HCT116 (cell line): ENCODE measurements at regions not wholly inside any gene's neighbourhood (a gene's known extent, or its start where the extent isn't known, plus 50 kb on each side); places are given as distances from the start of the nearest gene placed in this dataset.

Experiments used
- ATAC-seq: fragments of 200-7000 bp; cut with Tn5 transposase; 2 replicates; pipeline ENCODE4 v1.9.1; 2020; ENCODE audit warnings: mild to moderate bottlenecking, moderate library complexity
- BruUV-seq: library from RNA; stranded (reverse); fragments of 400-500 nt; replicated peaks from 2 replicates; lab custom pipeline; 2021; lab: Mats Ljungman, UMichigan
- CTCF ChIA-PET: fragments of 300-600 bp; sonication (Branson Sonifier 250); formaldehyde crosslinking; loops from one replicate; lab custom pipeline; 2021; ENCODE audit warnings: antibody characterized with exemption; lab: Charles Lee
- POLR2A ChIA-PET: fragments of 300-600, 350-600 bp; sonication (Branson Sonifier 250); formaldehyde crosslinking; loops from one replicate; lab custom pipeline; 2021; ENCODE audit warnings: antibody characterized with exemption; lab: Charles Lee
- RAD21 ChIA-PET, 2 experiments: fragments of 300-600 bp; sonication (Branson Sonifier 250); formaldehyde crosslinking; loops; one replicate each; lab custom pipeline; 2023; ENCODE audit warnings: low total read pairs in 2 of 2; ENCODE audit not compliant: uncharacterized antibody in 2 of 2, unreplicated experiment in 2 of 2, low non-redundant PET in 1 of 2; lab: Charles Lee
- DNase-seq: peaks from one replicate; pipeline ENCODE4 v3.0.0-alpha.2; 2010; ENCODE audit warnings: low read depth, low spot score
- H2AFZ ChIP-seq: fragments of 200-600 bp; shearing (Covaris generic), sonication (generic); 2 replicates; pipeline ENCODE4 v1.6.1; 2017; ENCODE audit warnings: low read depth, mixed run types, mixed read lengths, antibody characterized with exemption, low read length; ENCODE audit not compliant: poor library complexity, severe bottlenecking
- H3K27ac ChIP-seq: 2 replicates; pipeline ENCODE4 v1.5.1; 2012; ENCODE audit warnings: low read depth, low read length
- H3K27me3 ChIP-seq: fragments of 200-600 bp; sonication (generic); 2 replicates; pipeline ENCODE4 v1.6.1; 2016; ENCODE audit warnings: mixed run types, low read length, mixed read lengths; ENCODE audit not compliant: insufficient read depth
- H3K36me3 ChIP-seq, 2 experiments: fragments of 200-500 bp in 1 of 2; fragments of 200-600 bp in 1 of 2; sonication (Bioruptor generic) in 1 of 2; sonication (generic) in 1 of 2; 2 replicates each; pipeline versions ENCODE4 v1.5.1 to v1.6.1; 2014 to 2016; ENCODE audit warnings: low read length in 2 of 2, inconsistent platforms in 1 of 2, mixed read lengths in 1 of 2, mixed run types in 1 of 2; ENCODE audit not compliant: insufficient read depth in 2 of 2, control insufficient read depth in 1 of 2
- H3K4me1 ChIP-seq, 2 experiments: fragments of 200-600 bp in 1 of 2; sonication (generic) in 1 of 2; 2 replicates each; pipeline versions ENCODE4 v1.5.1 to v1.6.1; 2012 to 2017; ENCODE audit warnings: low read length in 2 of 2, inconsistent platforms in 1 of 2, mild to moderate bottlenecking in 1 of 2, mixed read lengths in 1 of 2, mixed run types in 1 of 2, moderate library complexity in 1 of 2; ENCODE audit not compliant: insufficient read depth in 2 of 2, control insufficient read depth in 1 of 2
- H3K4me2 ChIP-seq: fragments of 200-600 bp; sonication (generic); 2 replicates; pipeline ENCODE4 v1.6.1; 2017; ENCODE audit warnings: mixed run types, low read length, mixed read lengths
- H3K4me3 ChIP-seq, 2 experiments: fragments of 200-600 bp in 1 of 2; sonication (generic) in 1 of 2; replicated peaks in 1 of 2; 2 replicates each; pipeline ENCODE4 v1.5.1; 2011 to 2016; ENCODE audit warnings: low read length in 2 of 2, control low read depth in 1 of 2, low read depth in 1 of 2, mild to moderate bottlenecking in 1 of 2, mixed read lengths in 1 of 2, mixed run types in 1 of 2
- H3K79me2 ChIP-seq: fragments of 200-600 bp; sonication (generic); 2 replicates; pipeline ENCODE4 v1.6.1; 2017; ENCODE audit warnings: mild to moderate bottlenecking, mixed run types, low read length, moderate library complexity, mixed read lengths; ENCODE audit not compliant: insufficient read depth
- H3K9ac ChIP-seq: fragments of 200-600 bp; sonication (generic); 2 replicates; pipeline ENCODE4 v1.6.1; 2016; ENCODE audit warnings: low read length, mixed read lengths
- H3K9me2 ChIP-seq: fragments of 200-600 bp; sonication (generic), shearing (Covaris generic); 2 replicates; pipeline ENCODE4 v1.6.1; 2017; ENCODE audit warnings: mixed run types, mild to moderate bottlenecking, moderate library complexity; ENCODE audit not compliant: insufficient read depth
- H3K9me3 ChIP-seq, 2 experiments: fragments of 200-500 bp in 1 of 2; fragments of 200-600 bp in 1 of 2; sonication (Bioruptor generic) in 1 of 2; sonication (generic) in 1 of 2; 2 replicates each; pipeline ENCODE4 v1.6.1; 2014 to 2017; ENCODE audit warnings: low read length in 2 of 2, mixed read lengths in 2 of 2, inconsistent platforms in 1 of 2, low read depth in 1 of 2, mild to moderate bottlenecking in 1 of 2, mixed run types in 1 of 2, moderate library complexity in 1 of 2; ENCODE audit not compliant: control insufficient read depth in 1 of 2, insufficient read depth in 1 of 2
- H4K20me1 ChIP-seq: fragments of 200-600 bp; sonication (generic), shearing (Covaris generic); 2 replicates; pipeline ENCODE4 v1.6.1; 2017; ENCODE audit warnings: mixed run types, mild to moderate bottlenecking, moderate library complexity; ENCODE audit not compliant: insufficient read depth
- CBX3 ChIP-seq: IDR thresholded peaks from 2 replicates; pipeline ENCODE4 v1.6.1; 2012; ENCODE audit warnings: low read depth
- CEBPB ChIP-seq: IDR thresholded peaks from 2 replicates; pipeline ENCODE4 v1.6.1; 2012; ENCODE audit warnings: low read depth
- CTCF ChIP-seq, 3 experiments: fragments of 200-600 bp in 1 of 3; sonication (generic) in 1 of 3; IDR thresholded peaks in 2 of 3; conservative IDR thresholded peaks in 1 of 3; 2 replicates each; pipeline ENCODE4 v1.5.1; 2012 to 2017; ENCODE audit warnings: low read depth in 2 of 3, low read length in 2 of 3, antibody characterized with exemption in 1 of 3, borderline replicate concordance in 1 of 3, control low read depth in 1 of 3, mild to moderate bottlenecking in 1 of 3, mixed read lengths in 1 of 3, mixed run types in 1 of 3, moderate library complexity in 1 of 3; ENCODE audit not compliant: insufficient read depth in 1 of 3
- EGR1 ChIP-seq: IDR thresholded peaks from 2 replicates; pipeline ENCODE4 v1.6.1; 2012; ENCODE audit warnings: low read depth
- ELF1 ChIP-seq: IDR thresholded peaks from 2 replicates; pipeline ENCODE4 v1.6.1; 2012; ENCODE audit warnings: low read depth, borderline replicate concordance
- FOSL1 ChIP-seq: IDR thresholded peaks from 2 replicates; pipeline ENCODE4 v1.6.1; 2012; ENCODE audit warnings: low read depth
- JUND ChIP-seq: IDR thresholded peaks from 2 replicates; pipeline ENCODE4 v1.6.1; 2012
- POLR2A ChIP-seq: IDR thresholded peaks from 2 replicates; pipeline ENCODE4 v1.7.0; 2011; ENCODE audit warnings: borderline replicate concordance; ENCODE audit not compliant: insufficient read depth, insufficient read length; ENCODE audit errors: extremely low read depth
- POLR2AphosphoS5 ChIP-seq: IDR thresholded peaks from 2 replicates; pipeline ENCODE4 v1.6.1; 2011; ENCODE audit warnings: mild to moderate bottlenecking, low read depth, low read length, moderate library complexity
- RAD21 ChIP-seq: IDR thresholded peaks from 2 replicates; pipeline ENCODE4 v1.6.1; 2012; ENCODE audit warnings: low read depth, mild to moderate bottlenecking
- REST ChIP-seq: IDR thresholded peaks from 2 replicates; pipeline ENCODE4 v1.6.1; 2012; ENCODE audit warnings: low read depth
- SIN3A ChIP-seq: IDR thresholded peaks from 2 replicates; pipeline ENCODE4 v1.6.1; 2012; ENCODE audit warnings: low read depth
- SP1 ChIP-seq: IDR thresholded peaks from 2 replicates; pipeline ENCODE4 v1.6.1; 2012; ENCODE audit warnings: low read depth
- SRF ChIP-seq: IDR thresholded peaks from 2 replicates; pipeline ENCODE4 v1.6.1; 2012; ENCODE audit warnings: low read depth
- YY1 ChIP-seq: IDR thresholded peaks from 2 replicates; pipeline ENCODE4 v1.6.1; 2011; ENCODE audit warnings: low read length, low read depth, moderate library complexity, mild to moderate bottlenecking; ENCODE audit not compliant: insufficient replicate concordance; ENCODE audit errors: extremely low read depth
- ZBTB33 ChIP-seq: IDR thresholded peaks from 2 replicates; pipeline ENCODE4 v1.6.1; 2011; ENCODE audit warnings: mild to moderate bottlenecking, low read length, moderate library complexity; ENCODE audit not compliant: insufficient replicate concordance; ENCODE audit errors: extremely low read depth
- ZFX ChIP-seq: fragments of 450-650 bp; IDR thresholded peaks from 2 replicates; pipeline ENCODE4 v1.6.1; 2017
- ZNF274 ChIP-seq: fragments of 200-500 bp; sonication (Bioruptor generic); IDR thresholded peaks from 2 replicates; pipeline ENCODE4 v1.6.1; 2014; ENCODE audit warnings: mild to moderate bottlenecking, low read depth, low read length, inconsistent platforms
- intact Hi-C: fragments of 100-400 bp; cut with micrococcal nuclease; formaldehyde crosslinking; loops from 2 replicates; pipeline ENCODE4 v1.10.0; 2022
- TF ChIP-seq, protein P1 (sequence below): IDR thresholded peaks from 2 replicates; pipeline ENCODE4 v1.6.1; 2012

- TF ChIP-seq YY1 (no peak), SRF (no peak)
Observed at GRCh38 chr4:123643691-123644090, 247.1 kb downstream of the SPRY1 start (continued).

- ChIA-PET POLR2A (no interaction called here), RAD21 (no interaction called here), CTCF (no interaction called here)
- no peaks in the 10 kb centered on the region for H4K20me1 ChIP-seq
- TF ChIP-seq ELF1 (no peak), SRF (no peak), SP1 (no peak), FOSL1 (no peak), RAD21 (no peak), EGR1 (no peak), POLR2AphosphoS5 (no peak), CBX3 (no peak), CEBPB (no peak), ZNF274 (no peak), POLR2A (no peak), ZFX (no peak), SIN3A (no peak), YY1 (no peak), CTCF (IDR thresholded peaks at IDR 0.05 in 2 of 3, conservative IDR thresholded peaks at IDR 0.05 in 1 of 3; ENCODE audit: borderline replicate concordance in 1 of 3, insufficient read depth in 1 of 3, low read depth in 2 of 3, low read length in 2 of 3) (no peak), ZBTB33 (no peak), JUND (no peak), REST (no peak)
- TF ChIP-seq, protein P1, sequence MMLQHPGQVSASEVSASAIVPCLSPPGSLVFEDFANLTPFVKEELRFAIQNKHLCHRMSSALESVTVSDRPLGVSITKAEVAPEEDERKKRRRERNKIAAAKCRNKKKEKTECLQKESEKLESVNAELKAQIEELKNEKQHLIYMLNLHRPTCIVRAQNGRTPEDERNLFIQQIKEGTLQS: no peak
- ATAC-seq: no peak
- no peaks in the 10 kb centered on the region for H3K4me1 ChIP-seq
- no peaks in the 10 kb centered on the region for H3K9me3 ChIP-seq
- H3K4me3 ChIP-seq: no peak overlapping the region
- no peak overlapping the region for H3K9ac ChIP-seq
- H3K27ac ChIP-seq: no peak overlapping the region
- no peak overlapping the region for H2AFZ ChIP-seq
- no peak overlapping the region for H3K4me2 ChIP-seq
- DNase-seq: no peak
- H3K79me2 ChIP-seq: no peaks in the 10 kb centered on the region
- no peaks in the 10 kb centered on the region for H3K9me2 ChIP-seq
- H3K27me3 ChIP-seq: no peaks in the 10 kb centered on the region
- BruUV-seq: no TSS peak
- intact Hi-C loops: no loop called here
- no peaks in the 10 kb centered on the region for H3K36me3 ChIP-seq
Observed at GRCh38 chr4:123649250-123649644, 252.7 kb downstream of the SPRY1 start.
